ENCODE measurements at regions not wholly inside any gene's neighbourhood (a gene's known extent, or its start where the extent isn't known, plus 50 kb on each side); places are given as distances from the start of the nearest gene placed in this dataset.
"Not testable (repeated sequence)": the region's sequence is repeated elsewhere in the genome, so short reads cannot be mapped to it uniquely, and the experiment has no call there.

DNA sequence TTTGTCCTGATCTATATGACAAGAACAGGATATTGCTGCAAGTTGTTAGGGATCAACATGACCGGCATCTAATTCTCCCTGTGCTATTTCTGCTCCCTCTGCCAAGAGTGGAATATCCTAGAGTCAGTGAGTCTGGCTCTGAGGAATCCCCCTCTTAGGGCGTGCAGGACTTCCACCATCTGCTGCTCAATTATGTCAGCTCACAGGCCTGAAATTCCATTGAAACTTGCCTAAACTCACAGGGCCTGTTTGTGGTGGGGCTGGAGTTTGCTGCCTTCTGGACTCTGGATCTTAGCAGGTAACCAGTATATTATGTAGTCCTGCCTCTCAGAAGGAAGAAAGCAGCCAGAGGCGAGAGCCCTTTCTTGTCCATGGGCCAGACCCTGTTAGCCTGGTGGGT, 323.0 kb downstream of the TSN start:
- CTCF ChIA-PET: no interaction called here
- Mint-ChIP-seq H3K4me1 (no peaks in the 10 kb centered on the region), H3K27me3 (no peaks in the 10 kb centered on the region), H3K36me3 (no peaks in the 10 kb centered on the region), H3K27ac (no peak overlapping the region), H3K9me3 (no peaks in the 10 kb centered on the region), H3K4me3 (no peak overlapping the region)
- DNase-seq: no peak

DNA sequence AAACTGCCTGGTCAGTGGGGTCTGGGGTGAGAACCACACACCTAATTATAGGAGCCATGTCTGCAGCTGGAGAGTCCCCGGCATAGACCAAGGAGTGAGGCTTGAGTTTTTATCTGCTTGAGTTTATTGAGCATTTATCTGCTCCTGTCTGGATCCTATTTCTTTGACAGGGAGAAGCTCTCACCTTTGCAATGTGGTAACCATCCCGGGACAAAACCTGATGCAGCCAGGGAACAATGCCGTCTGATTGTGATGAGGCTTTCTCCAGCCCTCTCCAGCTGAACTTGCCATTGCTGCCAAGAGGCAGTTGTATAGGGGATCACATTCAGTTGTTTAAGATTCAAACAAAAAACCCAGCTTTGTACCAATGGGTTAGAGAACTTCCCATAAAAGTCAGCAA, 324.4 kb downstream of the TSN start:
- H3K27ac Mint-ChIP-seq: no peak overlapping the region
- no peaks in the 10 kb centered on the region for H3K36me3 Mint-ChIP-seq
- no peak for DNase-seq
- CTCF ChIA-PET: no interaction called here
- H3K9me3 Mint-ChIP-seq: no peaks in the 10 kb centered on the region
- no peaks in the 10 kb centered on the region for H3K4me1 Mint-ChIP-seq
- no peak overlapping the region for H3K4me3 Mint-ChIP-seq
- H3K27me3 Mint-ChIP-seq: no peaks in the 10 kb centered on the region

DNA sequence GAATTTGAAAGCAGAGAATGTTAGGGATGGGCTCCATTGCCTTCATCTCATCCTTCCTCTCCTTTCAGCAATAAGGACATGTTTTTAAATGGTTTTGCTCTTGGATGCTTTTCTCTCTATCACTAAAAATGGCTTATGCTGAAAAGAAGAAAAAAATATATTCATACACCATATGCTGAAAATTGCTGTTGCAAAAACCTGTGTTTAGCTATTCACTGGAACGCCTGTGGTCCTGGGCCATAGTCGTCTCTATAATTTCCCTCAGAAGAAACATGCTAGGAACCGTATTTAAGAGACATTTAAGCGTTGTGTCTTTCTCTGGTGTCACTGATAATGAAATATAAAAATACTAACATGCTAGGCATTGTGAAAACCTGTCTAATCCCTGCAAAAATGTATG, 324.9 kb downstream of the TSN start:
- Mint-ChIP-seq H3K27me3 (no peaks in the 10 kb centered on the region), H3K4me1 (no peaks in the 10 kb centered on the region), H3K9me3 (no peaks in the 10 kb centered on the region), H3K27ac (no peak overlapping the region), H3K4me3 (no peak overlapping the region), H3K36me3 (no peaks in the 10 kb centered on the region)
- CTCF ChIA-PET: no interaction called here
- no peak for DNase-seq

DNA sequence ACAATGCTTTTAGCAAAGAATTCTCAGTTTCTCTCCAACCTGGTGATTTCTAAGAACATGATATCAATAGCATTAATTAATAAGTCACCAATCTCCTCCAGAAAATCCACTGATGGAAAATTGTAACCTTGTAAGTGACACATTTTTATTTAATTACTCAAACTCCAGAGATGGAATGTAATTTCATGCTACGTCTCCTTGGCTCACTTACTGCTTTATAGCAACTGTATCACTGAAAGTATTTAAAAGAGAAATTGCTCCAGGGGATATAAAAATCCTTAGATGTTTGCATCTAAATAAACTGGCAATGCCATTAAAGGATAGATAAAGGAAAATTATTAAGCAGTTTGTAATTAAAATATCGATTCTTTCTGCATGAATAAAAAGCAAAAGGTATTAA, 325.4 kb downstream of the TSN start:
- Mint-ChIP-seq H3K4me1 (no peaks in the 10 kb centered on the region), H3K9me3 (no peaks in the 10 kb centered on the region), H3K36me3 (no peaks in the 10 kb centered on the region), H3K27ac (no peak overlapping the region), H3K27me3 (peaks cover 3% of the 10 kb centered on the region), H3K4me3 (no peak overlapping the region)
- no peak for DNase-seq
- CTCF ChIA-PET: no interaction called here

DNA sequence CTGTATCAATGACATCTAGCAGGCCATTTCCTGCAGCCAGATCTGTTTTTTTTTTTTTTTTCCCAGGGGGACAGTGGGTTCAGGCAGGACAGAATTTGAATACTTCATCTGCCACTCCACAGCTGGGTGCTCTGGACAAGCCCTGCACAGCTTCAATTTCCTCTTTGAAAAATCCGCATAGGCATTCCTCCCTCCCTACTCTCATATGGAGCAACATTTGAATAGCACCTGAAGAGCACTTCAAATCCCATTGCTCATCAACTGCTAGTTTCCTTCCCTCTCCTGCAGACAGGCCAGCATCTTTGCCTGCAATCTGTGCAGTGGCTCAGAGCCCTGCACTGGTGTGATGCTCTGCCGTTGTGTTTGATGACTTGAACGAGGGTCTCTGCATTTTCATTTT, 326.3 kb downstream of the TSN start:
- H3K9me3 Mint-ChIP-seq: no peaks in the 10 kb centered on the region
- CTCF ChIA-PET: no interaction called here
- no peaks in the 10 kb centered on the region for H3K36me3 Mint-ChIP-seq
- no peak overlapping the region for H3K4me3 Mint-ChIP-seq
- no peak for DNase-seq
- peaks cover 4% of the 10 kb centered on the region for H3K27me3 Mint-ChIP-seq
- H3K4me1 Mint-ChIP-seq: no peaks in the 10 kb centered on the region
- H3K27ac Mint-ChIP-seq: no peak overlapping the region

DNA sequence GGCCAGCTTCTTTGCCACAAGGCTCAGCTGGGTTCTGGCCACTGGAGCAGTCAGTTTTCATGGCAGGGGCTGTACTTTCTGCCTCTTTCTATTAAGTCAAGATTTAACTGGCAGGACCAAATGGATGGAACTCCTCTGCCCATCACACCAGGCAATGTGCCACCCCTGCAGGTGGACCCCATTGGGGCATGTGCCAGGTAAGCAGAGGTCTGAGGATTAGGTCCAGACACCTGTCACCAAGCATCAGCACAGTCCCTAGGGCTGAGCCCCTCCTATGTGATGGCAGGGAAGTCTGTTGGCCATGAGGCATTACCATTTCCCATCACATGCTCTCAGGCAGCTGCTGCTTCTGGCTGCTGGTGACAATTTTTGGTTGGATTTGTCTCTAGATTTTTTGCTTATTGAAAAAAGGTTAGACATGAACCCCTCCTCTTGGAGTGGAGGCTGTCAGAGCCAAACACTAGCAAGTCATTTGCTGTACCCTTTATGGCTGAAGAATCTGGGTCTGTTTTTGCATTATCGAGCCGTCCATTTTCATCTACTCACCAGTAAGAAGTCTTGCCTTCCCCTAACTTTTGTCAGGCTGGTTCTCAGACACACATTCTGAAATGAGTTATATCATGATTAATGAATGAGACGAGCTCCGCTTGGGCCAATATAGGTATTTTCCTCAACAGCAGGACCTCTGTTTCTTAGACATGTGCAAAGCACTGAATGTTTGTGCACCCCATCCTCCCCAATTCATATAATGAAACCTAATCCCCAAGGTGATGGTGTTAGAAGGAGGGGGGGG, 328.0 kb downstream of the TSN start:
- no peaks in the 10 kb centered on the region for H3K4me1 Mint-ChIP-seq
- CTCF ChIA-PET: no interaction called here
- DNase-seq: no peak
- no peaks in the 10 kb centered on the region for H3K36me3 Mint-ChIP-seq
- no peak overlapping the region for H3K27ac Mint-ChIP-seq
- H3K9me3 Mint-ChIP-seq: no peaks in the 10 kb centered on the region
- peaks cover 4% of the 10 kb centered on the region for H3K27me3 Mint-ChIP-seq
- H3K4me3 Mint-ChIP-seq: no peak overlapping the region

DNA sequence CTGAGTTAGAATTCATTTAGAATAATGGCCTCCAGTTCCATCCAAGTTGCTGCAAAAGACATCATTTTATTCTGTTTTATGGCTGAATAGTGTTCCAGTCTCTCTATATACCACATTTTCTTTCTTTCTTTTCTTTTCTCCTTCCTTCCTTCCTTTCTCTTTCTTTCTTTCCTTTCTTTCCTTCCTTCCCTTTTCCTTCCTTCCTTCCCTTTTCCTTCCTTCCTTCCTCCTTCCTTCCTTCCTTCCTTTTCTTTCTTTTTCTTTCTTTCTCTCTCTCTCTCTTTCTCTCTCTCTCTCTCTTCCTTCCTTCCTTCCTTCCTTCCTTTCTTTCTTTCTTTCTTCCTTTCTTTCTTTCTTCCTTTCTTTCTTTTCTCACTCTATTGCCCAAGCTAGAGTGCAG, 330.2 kb downstream of the TSN start:
- H3K36me3 Mint-ChIP-seq, DNase-seq, H3K27me3 Mint-ChIP-seq, H3K4me1 Mint-ChIP-seq, H3K27ac Mint-ChIP-seq, H3K9me3 Mint-ChIP-seq, H3K4me3 Mint-ChIP-seq, CTCF ChIA-PET: not testable (repeated sequence)

DNA sequence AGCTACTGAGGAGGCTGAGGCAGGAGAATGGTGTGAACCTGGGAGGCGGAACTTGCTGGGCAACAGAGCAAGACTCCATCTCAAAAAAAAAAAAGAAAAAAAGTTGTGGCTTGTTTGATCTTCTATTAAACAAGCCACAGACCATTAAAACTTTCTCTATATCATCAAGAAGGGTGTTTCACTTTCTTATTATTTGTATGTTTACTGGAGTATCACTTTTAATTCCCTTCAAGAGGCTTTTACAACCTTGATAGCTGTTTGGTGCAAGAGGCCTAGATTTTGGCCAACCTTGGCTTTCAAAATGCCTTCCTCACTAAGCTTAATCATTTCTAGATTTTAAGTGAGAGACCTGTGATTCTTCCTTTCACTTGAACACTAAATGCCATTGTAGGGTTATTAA, 339.1 kb downstream of the TSN start:
- no peak overlapping the region for H3K4me3 Mint-ChIP-seq
- H3K4me1 Mint-ChIP-seq: no peaks in the 10 kb centered on the region
- H3K9me3 Mint-ChIP-seq: no peaks in the 10 kb centered on the region
- H3K27ac Mint-ChIP-seq: no peak overlapping the region
- no peak for DNase-seq
- peaks cover 4% of the 10 kb centered on the region for H3K27me3 Mint-ChIP-seq
- no peaks in the 10 kb centered on the region for H3K36me3 Mint-ChIP-seq
- CTCF ChIA-PET: no interaction called here

DNA sequence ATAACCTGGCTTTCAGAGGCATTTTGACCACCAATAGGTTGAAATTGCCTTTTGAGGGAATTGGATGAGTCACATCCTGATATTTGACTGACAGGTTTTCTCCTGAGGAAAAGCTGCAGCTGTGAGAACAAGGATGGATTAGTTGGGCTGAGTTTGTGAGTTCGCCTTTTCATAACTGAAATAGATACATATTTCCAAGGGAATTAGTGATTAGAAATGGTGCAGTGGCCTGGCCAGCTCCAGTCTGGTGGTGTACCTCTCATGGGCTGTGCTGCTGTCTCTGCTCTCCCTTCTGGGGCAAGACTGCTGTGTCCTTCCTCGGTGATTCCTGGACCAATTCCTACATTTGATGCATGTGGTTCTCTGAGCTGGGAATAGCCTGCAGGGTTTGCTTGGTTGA, 341.3 kb downstream of the TSN start:
- no peak for DNase-seq
- CTCF ChIA-PET: no interaction called here

DNA sequence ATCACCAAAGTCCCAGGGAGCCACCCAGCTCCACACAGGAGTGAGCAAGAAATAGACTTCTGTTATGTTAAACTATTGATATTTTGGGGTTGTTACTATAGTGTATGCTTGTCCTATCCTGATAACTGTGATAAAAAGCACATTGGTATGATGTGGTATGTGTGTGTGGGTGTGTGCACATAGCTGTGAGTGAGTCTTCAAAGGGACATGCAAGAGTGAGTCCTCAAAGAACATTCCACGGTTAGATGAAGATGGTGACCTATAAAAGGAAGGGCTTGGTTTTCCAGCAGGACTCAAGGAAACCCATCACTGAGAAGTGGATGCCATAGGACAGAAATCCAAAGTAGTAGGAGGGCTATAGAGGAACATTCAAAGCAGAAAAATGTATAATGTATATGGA, 342.9 kb downstream of the TSN start:
- no peak for DNase-seq
- no peaks in the 10 kb centered on the region for H3K9me3 Mint-ChIP-seq
- H3K27me3 Mint-ChIP-seq: peaks cover 4% of the 10 kb centered on the region
- H3K4me1 Mint-ChIP-seq: no peaks in the 10 kb centered on the region
- H3K4me3 Mint-ChIP-seq: no peak overlapping the region
- no peaks in the 10 kb centered on the region for H3K36me3 Mint-ChIP-seq
- CTCF ChIA-PET: no interaction called here
- no peak overlapping the region for H3K27ac Mint-ChIP-seq

More for the DNA sequence above, 341.3 kb downstream of the TSN start:
- Mint-ChIP-seq H3K36me3 (no peaks in the 10 kb centered on the region), H3K9me3 (no peaks in the 10 kb centered on the region), H3K4me3 (no peak overlapping the region), H3K4me1 (no peaks in the 10 kb centered on the region), H3K27me3 (peaks cover 4% of the 10 kb centered on the region), H3K27ac (no peak overlapping the region)

DNA sequence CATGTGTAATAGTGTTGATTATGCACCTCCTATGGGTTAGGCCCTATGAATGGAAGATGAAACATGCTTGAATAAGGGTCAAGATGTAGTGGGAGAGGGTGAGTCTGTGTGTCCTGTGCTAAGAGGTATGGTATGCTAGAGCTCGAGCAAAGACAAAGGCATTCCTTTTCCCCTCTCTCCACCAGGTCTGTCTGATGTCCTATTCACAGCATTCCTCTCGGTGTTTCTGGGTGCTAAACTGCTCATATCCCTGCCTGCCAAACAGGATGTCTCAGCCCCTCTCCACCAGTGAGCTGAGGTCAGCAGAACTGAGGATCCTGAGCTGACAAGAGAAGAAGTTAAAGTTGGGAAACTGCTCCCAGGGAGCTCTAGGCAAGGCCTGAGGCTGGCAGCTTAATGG, 344.9 kb downstream of the TSN start:
- H3K27me3 Mint-ChIP-seq: peaks cover 4% of the 10 kb centered on the region
- no peak overlapping the region for H3K4me3 Mint-ChIP-seq
- H3K4me1 Mint-ChIP-seq: no peaks in the 10 kb centered on the region
- no peak overlapping the region for H3K27ac Mint-ChIP-seq
- no peaks in the 10 kb centered on the region for H3K9me3 Mint-ChIP-seq
- H3K36me3 Mint-ChIP-seq: no peaks in the 10 kb centered on the region
- DNase-seq: no peak
- CTCF ChIA-PET: no interaction called here

DNA sequence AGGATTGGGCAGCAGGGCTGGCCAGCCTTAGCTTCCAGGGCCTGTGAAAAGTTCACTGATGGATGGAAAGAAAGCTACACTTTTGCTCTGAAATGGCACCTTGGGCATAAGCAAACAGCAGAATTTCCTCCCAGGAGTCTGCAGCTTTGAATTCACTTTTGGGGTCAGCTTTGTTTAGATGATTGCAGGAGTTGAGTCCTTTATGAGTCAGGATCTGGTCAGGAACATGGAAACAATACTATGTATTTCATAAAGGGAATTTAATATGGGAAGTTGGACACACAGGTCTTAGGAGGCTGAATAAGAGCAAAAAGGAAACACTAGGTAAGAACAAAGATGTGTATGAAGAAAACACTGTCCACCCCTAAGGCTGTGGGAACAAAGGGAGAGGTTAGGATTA, 345.3 kb downstream of the TSN start:
- H3K4me1 Mint-ChIP-seq: no peaks in the 10 kb centered on the region
- CTCF ChIA-PET: no interaction called here
- H3K36me3 Mint-ChIP-seq: no peaks in the 10 kb centered on the region
- DNase-seq: no peak
- H3K4me3 Mint-ChIP-seq: no peak overlapping the region
- no peaks in the 10 kb centered on the region for H3K9me3 Mint-ChIP-seq
- H3K27me3 Mint-ChIP-seq: peaks cover 4% of the 10 kb centered on the region
- H3K27ac Mint-ChIP-seq: no peak overlapping the region

DNA sequence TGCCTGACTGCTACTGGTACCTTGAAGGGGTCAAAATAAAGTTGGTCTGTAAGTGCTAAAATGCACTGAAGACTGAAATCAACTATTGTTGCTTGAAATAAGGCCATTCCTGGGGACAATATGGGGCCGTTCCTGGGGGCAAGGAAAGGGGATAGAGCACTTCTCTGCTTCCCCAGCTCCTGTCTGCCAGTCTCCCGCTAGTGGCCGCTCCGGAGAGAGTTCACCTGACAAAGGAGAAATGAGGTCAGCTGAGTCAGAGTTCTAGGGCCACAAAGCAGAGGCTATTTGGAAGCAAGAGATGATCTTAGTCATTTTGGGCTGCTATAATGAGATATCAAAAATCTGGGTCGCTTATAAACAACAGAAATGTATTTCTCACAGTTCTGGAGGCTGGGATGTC, 345.9 kb downstream of the TSN start:
- no peak for DNase-seq
- CTCF ChIA-PET: no interaction called here
- Mint-ChIP-seq H3K27ac (no peak overlapping the region), H3K4me3 (no peak overlapping the region), H3K27me3 (peaks cover 4% of the 10 kb centered on the region), H3K9me3 (no peaks in the 10 kb centered on the region), H3K4me1 (no peaks in the 10 kb centered on the region), H3K36me3 (no peaks in the 10 kb centered on the region)

DNA sequence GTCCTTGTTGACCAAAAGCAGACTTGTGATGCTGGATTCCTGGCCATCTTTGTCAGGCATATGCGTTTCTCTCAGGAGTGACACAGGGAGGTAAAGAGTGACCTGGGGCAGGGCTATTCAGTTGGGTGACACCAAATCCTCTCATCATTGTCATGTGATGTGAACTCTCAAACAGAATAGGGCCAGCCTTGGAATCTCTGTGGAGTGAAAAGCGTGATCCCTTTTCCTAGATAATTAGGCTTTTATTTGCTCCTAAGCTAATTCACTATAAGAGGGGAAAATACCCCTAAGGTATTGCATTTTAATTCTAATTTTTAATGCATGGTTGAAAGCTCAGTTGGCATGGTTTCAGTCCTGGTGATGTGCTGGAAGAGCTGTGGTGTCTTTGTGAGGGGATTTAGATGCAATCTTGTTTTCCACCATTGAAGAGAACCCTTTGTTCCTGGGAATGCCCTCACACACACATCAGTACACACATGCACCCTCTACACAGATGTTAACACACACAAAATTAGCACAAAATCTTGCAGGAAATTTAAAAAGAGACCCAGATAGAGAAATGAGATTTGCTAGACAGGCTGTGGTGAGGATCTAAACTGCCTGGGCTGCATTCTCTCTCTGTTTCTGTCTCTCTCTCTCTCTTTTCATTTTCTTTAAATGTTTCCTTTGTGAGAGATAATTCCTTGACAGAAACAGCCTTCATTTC, 349.9 kb downstream of the TSN start:
- Mint-ChIP-seq H3K27me3 (peaks cover 3% of the 10 kb centered on the region), H3K4me3 (no peak overlapping the region), H3K4me1 (no peaks in the 10 kb centered on the region), H3K9me3 (no peaks in the 10 kb centered on the region), H3K36me3 (no peaks in the 10 kb centered on the region), H3K27ac (no peak overlapping the region)
- CTCF ChIA-PET: no interaction called here
- DNase-seq: no peak

DNA sequence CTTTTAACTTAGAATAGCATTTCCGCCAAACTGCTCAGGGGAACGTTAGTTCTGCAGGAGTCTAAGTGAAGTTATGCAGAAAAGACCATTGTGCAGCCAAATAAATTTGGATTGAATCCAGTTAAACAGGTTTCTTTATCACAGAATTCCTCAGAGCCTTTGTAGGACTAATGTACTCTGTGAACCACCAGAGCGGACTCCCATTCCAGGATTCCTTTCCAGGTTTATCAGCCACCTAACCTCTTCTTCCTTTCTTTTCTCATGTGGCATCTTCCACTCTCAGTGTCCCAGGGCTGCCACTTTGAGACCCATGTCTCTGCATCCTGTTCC, 350.4 kb downstream of the TSN start:
- CTCF ChIA-PET: no interaction called here
- Mint-ChIP-seq H3K36me3 (no peaks in the 10 kb centered on the region), H3K4me1 (no peaks in the 10 kb centered on the region), H3K9me3 (no peaks in the 10 kb centered on the region), H3K4me3 (no peak overlapping the region), H3K27ac (no peak overlapping the region), H3K27me3 (peaks cover 3% of the 10 kb centered on the region)
- DNase-seq: no peak

All from activated naive CD4-positive, alpha-beta T cell treated with anti-CD3 and anti-CD28 coated beads, Interleukin-2, amount 10 ng/mL, durations not matched to agents 7 days and 5 days (primary cell).